SK-N-SH treated with all-trans-retinoic acid at 6 μM for 48 hours (cell line): ENCODE measurements at regions not wholly inside any gene's neighbourhood (a gene's known extent, or its start where the extent isn't known, plus 50 kb on each side); places are given as distances from the start of the nearest gene placed in this dataset.

ENCODE experiments used
- ARNTL ChIP-seq: fragments of 450-650 bp; formaldehyde crosslinking; IDR thresholded peaks from 2 replicates; pipeline ENCODE4 v1.5.0; 2020; ENCODE audit warnings: low read depth, mild to moderate bottlenecking, moderate library complexity, borderline replicate concordance
- ESRRG ChIP-seq: fragments of 250-450 bp; sonication (Bioruptor Pico); IDR thresholded peaks from 2 replicates; pipeline ENCODE4 v1.6.1; 2021; ENCODE audit warnings: mild to moderate bottlenecking
- ISL1 ChIP-seq: fragments of 250-450 bp; sonication (Bioruptor Pico); IDR thresholded peaks from 2 replicates; pipeline ENCODE4 v2.1.2; 2022; ENCODE audit warnings: mild to moderate bottlenecking, moderate library complexity
- PATZ1 ChIP-seq: fragments of 250-450 bp; sonication (Bioruptor Pico); IDR thresholded peaks from 2 replicates; pipeline ENCODE4 v1.8.0; 2020; ENCODE audit warnings: mild to moderate bottlenecking, moderate library complexity, borderline replicate concordance
- POU6F1 ChIP-seq: fragments of 250-450 bp; sonication (Bioruptor Pico); IDR thresholded peaks from 2 replicates; pipeline ENCODE4 v1.8.0; 2021; ENCODE audit warnings: low read depth, mild to moderate bottlenecking, moderate library complexity, borderline replicate concordance
- PPARA ChIP-seq: fragments of 250-450 bp; sonication (Bioruptor Pico); IDR thresholded peaks from 2 replicates; pipeline ENCODE4 v1.5.0; 2020; ENCODE audit warnings: mild to moderate bottlenecking, borderline replicate concordance
- RARB ChIP-seq: fragments of 250-450 bp; sonication (Bioruptor Pico); IDR thresholded peaks from 2 replicates; pipeline ENCODE4 v1.8.0; 2021; ENCODE audit warnings: mild to moderate bottlenecking, moderate library complexity
- SNAI2 ChIP-seq: fragments of 250-450 bp; sonication (Bioruptor Pico); IDR thresholded peaks from 2 replicates; pipeline ENCODE4 v1.5.0; 2020; ENCODE audit warnings: mild to moderate bottlenecking, moderate library complexity
- TCF4 ChIP-seq: fragments of 250-450 bp; sonication (Bioruptor Pico); IDR thresholded peaks from 2 replicates; pipeline ENCODE4 v1.8.0; 2021; ENCODE audit warnings: mild to moderate bottlenecking, moderate library complexity, borderline replicate concordance
- TOX ChIP-seq: fragments of 250-450 bp; sonication (Bioruptor Pico); IDR thresholded peaks from 2 replicates; pipeline ENCODE4 v1.8.0; 2021; ENCODE audit warnings: mild to moderate bottlenecking, moderate library complexity, borderline replicate concordance
- ZFP3 ChIP-seq: fragments of 250-450 bp; sonication (Bioruptor Pico); IDR thresholded peaks from 2 replicates; pipeline ENCODE4 v1.5.0; 2020; ENCODE audit warnings: mild to moderate bottlenecking, moderate library complexity
- ZFP30 ChIP-seq: fragments of 450-650 bp; formaldehyde crosslinking; IDR thresholded peaks from 2 replicates; pipeline ENCODE4 v1.5.0; 2022; ENCODE audit warnings: mild to moderate bottlenecking, moderate library complexity
- TF ChIP-seq, protein P1 (sequence below): fragments of 250-450 bp; sonication (Bioruptor Pico); IDR thresholded peaks from 2 replicates; pipeline ENCODE4 v1.5.1; 2021; ENCODE audit warnings: mild to moderate bottlenecking, moderate library complexity

GRCh38 chr18:45237343-45238098 lies 377.8 kb upstream of the SLC14A2 start:
- no peak for TF ChIP-seq ARNTL (CRISPR knock-in tag)
- no peak for TF ChIP-seq TOX (CRISPR knock-in tag)
- no peak for TF ChIP-seq ZFP3
- TF ChIP-seq PPARA (CRISPR knock-in tag), result no peak
- TF ChIP-seq PATZ1 (CRISPR knock-in tag), result no peak
- TF ChIP-seq SNAI2 (CRISPR knock-in tag), result no peak
- no peak for TF ChIP-seq POU6F1
- no peak for TF ChIP-seq RARB
- no peak for TF ChIP-seq ESRRG (CRISPR knock-in tag)
- TF ChIP-seq, protein P1, sequence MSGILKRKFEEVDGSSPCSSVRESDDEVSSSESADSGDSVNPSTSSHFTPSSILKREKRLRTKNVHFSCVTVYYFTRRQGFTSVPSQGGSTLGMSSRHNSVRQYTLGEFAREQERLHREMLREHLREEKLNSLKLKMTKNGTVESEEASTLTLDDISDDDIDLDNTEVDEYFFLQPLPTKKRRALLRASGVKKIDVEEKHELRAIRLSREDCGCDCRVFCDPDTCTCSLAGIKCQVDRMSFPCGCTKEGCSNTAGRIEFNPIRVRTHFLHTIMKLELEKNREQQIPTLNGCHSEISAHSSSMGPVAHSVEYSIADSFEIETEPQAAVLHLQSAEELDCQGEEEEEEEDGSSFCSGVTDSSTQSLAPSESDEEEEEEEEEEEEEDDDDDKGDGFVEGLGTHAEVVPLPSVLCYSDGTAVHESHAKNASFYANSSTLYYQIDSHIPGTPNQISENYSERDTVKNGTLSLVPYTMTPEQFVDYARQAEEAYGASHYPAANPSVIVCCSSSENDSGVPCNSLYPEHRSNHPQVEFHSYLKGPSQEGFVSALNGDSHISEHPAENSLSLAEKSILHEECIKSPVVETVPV (CRISPR knock-in tag), result no peak
- no peak for TF ChIP-seq ISL1 (CRISPR knock-in tag)
- no peak for TF ChIP-seq TCF4 (CRISPR knock-in tag)
- no peak for TF ChIP-seq ZFP30 (CRISPR knock-in tag)
